ENCODE measurements at regions not wholly inside any gene's neighbourhood (a gene's known extent, or its start where the extent isn't known, plus 50 kb on each side); places are given as distances from the start of the nearest gene placed in this dataset.

- TF ChIP-seq EZH2phosphoT487 (IDR thresholded peaks at IDR 0.05; ENCODE audit: borderline replicate concordance, low read depth, low read length) (no peak), CTCF (conservative IDR thresholded peaks at IDR 0.05; ENCODE audit: low read length) (no peak)
Measured at GRCh38 chr18:24543086-24543794, 82.8 kb downstream of the HRH4 start.

Measured in OCI-LY7 (cell line).